ENCODE measurements at regions not wholly inside any gene's neighbourhood (a gene's known extent, or its start where the extent isn't known, plus 50 kb on each side); places are given as distances from the start of the nearest gene placed in this dataset.

GRCh38 chr4:89427782-89428181 is 120.2 kb upstream of the GPRIN3 start:
- in situ Hi-C loops (cut with HindIII; ENCODE audit: low sequenced_read_pairs), result no loop called here
- H3K4me3 ChIP-seq (ENCODE audit: low read depth, low read length), result no peak overlapping the region
- no peak for TF ChIP-seq CTCF (IDR thresholded peaks at IDR 0.05; ENCODE audit: low read depth, low read length)
- no peak for DNase-seq (ENCODE audit: low read depth, low spot score)

DNA sequence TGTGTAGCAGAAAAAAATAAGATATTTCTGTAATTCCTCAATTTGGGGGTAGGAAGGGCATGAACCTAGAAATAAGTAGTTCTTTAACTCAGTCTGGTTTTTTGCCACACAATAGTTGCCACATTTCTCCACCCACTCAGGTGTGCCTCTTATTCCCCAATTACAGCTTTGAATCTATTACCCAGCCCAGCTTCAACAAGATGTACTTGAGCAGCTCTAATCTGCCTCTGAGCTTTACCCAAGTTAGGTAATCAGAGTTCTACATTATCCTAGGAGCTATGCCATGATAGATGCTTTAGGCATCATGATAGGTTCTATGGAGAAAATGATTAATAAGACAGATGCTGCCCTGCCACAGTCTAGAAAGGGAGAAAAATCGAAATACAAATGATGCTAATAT is 117.4 kb upstream of the GPRIN3 start:
- in situ Hi-C loops (cut with HindIII; ENCODE audit: low sequenced_read_pairs), result no loop called here
- TF ChIP-seq CTCF (IDR thresholded peaks at IDR 0.05; ENCODE audit: low read depth, low read length), result no peak
- DNase-seq (ENCODE audit: low read depth, low spot score), result no peak
- H3K4me3 ChIP-seq (ENCODE audit: low read depth, low read length), result no peak overlapping the region

- no peak for TF ChIP-seq CTCF (IDR thresholded peaks at IDR 0.05; ENCODE audit: low read depth, low read length)
- DNase-seq (ENCODE audit: low read depth, low spot score), result no peak
- no peak overlapping the region for H3K4me3 ChIP-seq (ENCODE audit: low read depth, low read length)
- in situ Hi-C loops (cut with HindIII; ENCODE audit: low sequenced_read_pairs), result no loop called here
Measured at GRCh38 chr4:89422441-89422990, 114.9 kb upstream of the GPRIN3 start.

DNA sequence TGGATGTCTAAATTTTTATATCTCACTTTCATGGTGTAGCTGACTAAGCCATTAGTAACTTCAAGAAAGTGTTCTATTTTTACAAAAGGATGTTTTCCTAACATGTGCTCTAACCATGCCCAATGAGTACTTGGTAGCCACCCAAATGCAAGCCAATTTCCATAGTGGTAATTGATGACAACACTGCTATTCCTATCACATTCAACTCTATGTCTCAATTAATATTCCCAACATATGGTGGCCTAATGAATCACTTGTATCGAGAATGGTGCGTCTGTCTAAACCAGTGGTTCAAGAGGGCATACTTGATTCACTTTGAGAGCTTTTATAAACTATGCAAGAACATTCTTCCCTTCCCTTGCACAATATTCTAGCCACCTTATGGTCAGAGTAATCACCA is 112.9 kb upstream of the GPRIN3 start:
- in situ Hi-C loops (cut with HindIII; ENCODE audit: low sequenced_read_pairs), result no loop called here
- TF ChIP-seq CTCF (IDR thresholded peaks at IDR 0.05; ENCODE audit: low read depth, low read length), result no peak
- H3K4me3 ChIP-seq (ENCODE audit: low read depth, low read length), result no peak overlapping the region
- DNase-seq (ENCODE audit: low read depth, low spot score), result peak; percentile 44

DNA sequence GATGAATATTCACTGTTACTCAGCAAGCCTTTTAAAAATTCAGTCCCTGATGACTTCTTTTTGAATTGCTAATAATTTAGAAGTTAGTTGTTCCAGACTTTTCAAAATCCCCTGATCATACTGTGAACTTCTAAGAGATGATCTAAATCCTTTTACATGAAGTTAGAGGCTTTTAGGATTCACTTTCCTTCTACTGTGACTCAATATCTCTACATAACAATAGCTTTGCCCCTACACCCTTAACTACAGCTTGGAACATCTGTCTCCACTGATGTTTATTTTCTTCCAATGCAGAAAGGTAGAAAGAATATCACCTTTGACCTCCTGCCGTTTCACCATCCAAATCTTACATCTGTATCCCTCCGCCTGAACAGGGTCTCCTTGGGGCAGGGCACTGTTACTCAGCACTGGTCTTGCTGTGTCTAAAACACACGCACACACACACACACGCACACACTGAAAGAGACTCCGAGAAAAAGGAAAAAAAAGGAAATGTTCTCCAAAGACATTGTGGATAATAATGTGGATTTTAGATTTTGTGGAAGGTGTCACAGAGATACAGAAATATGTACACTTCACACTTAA is 111.6 kb upstream of the GPRIN3 start:
- H3K4me3 ChIP-seq (ENCODE audit: low read depth, low read length), result no peak overlapping the region
- no peak for DNase-seq (ENCODE audit: low read depth, low spot score)
- in situ Hi-C loops (cut with HindIII; ENCODE audit: low sequenced_read_pairs), result no loop called here
- no peak for TF ChIP-seq CTCF (IDR thresholded peaks at IDR 0.05; ENCODE audit: low read depth, low read length)

DNA sequence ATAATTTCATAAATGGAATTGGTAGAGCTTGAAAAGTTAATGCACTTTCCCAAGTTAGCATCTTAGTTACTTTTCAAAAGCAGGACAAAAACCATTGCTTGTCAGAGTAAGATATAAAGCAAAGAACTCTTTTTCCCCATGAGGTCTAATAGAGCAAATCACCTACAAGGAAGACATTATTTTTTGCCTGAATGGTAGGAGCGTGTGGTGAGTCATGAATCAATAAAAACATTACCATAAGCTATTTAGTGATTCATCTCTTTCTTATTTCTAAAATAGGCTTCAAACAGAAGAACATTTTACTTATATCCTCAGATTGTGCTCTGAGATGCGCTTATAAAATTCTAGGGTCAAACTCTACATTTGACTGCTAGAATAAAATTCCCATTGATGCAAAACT is 109.4 kb upstream of the GPRIN3 start:
- no peak for TF ChIP-seq CTCF (IDR thresholded peaks at IDR 0.05; ENCODE audit: low read depth, low read length)
- in situ Hi-C loops (cut with HindIII; ENCODE audit: low sequenced_read_pairs), result no loop called here
- H3K4me3 ChIP-seq (ENCODE audit: low read depth, low read length), result no peak overlapping the region
- no peak for DNase-seq (ENCODE audit: low read depth, low spot score)

Data from astrocyte of the spinal cord (primary cell).